ENCODE measurements at regions not wholly inside any gene's neighbourhood (a gene's known extent, or its start where the extent isn't known, plus 50 kb on each side); places are given as distances from the start of the nearest gene placed in this dataset.
"Not testable (repeated sequence)": the region's sequence is repeated elsewhere in the genome, so short reads cannot be mapped to it uniquely, and the experiment has no call there.

GRCh38 chr7:38331853-38332595 is 58.6 kb upstream of the TARP start:
- not testable (repeated sequence) for H3K4me3 ChIP-seq (ENCODE audit: control insufficient read depth, low read depth, low read length); DNase-seq (ENCODE audit: low read depth)

GRCh38 chr7:38330861-38331621 is 57.6 kb upstream of the TARP start:
- H3K4me3 ChIP-seq (ENCODE audit: control insufficient read depth, low read depth, low read length), result no peak overlapping the region
- peak; percentile 12 for TF ChIP-seq CTCF (IDR thresholded peaks at IDR 0.05; ENCODE audit: control insufficient read depth, insufficient read depth, low read depth, low read length, missing control alignments)
- no peak for DNase-seq (ENCODE audit: low read depth)

GRCh38 chr7:38330039-38330438 is 56.6 kb upstream of the TARP start:
- H3K4me3 ChIP-seq (ENCODE audit: control insufficient read depth, low read depth, low read length), result no peak overlapping the region
- no peak for DNase-seq (ENCODE audit: low read depth)
- no peak for TF ChIP-seq CTCF (IDR thresholded peaks at IDR 0.05; ENCODE audit: control insufficient read depth, insufficient read depth, low read depth, low read length, missing control alignments)

- H3K4me3 ChIP-seq (ENCODE audit: control insufficient read depth, low read depth, low read length), result no peak overlapping the region
- no peak for DNase-seq (ENCODE audit: low read depth)
- TF ChIP-seq CTCF (IDR thresholded peaks at IDR 0.05; ENCODE audit: control insufficient read depth, insufficient read depth, low read depth, low read length, missing control alignments), result no peak
Observed at GRCh38 chr7:38329340-38329739, 55.9 kb upstream of the TARP start.

- no peak overlapping the region for H3K4me3 ChIP-seq (ENCODE audit: control insufficient read depth, low read depth, low read length)
- TF ChIP-seq CTCF (IDR thresholded peaks at IDR 0.05; ENCODE audit: control insufficient read depth, insufficient read depth, low read depth, low read length, missing control alignments), result no peak
- no peak for DNase-seq (ENCODE audit: low read depth)
Observed at GRCh38 chr7:38328814-38329213, 55.4 kb upstream of the TARP start.

- no peak for DNase-seq (ENCODE audit: low read depth)
- H3K4me3 ChIP-seq (ENCODE audit: control insufficient read depth, low read depth, low read length), result no peak overlapping the region
- TF ChIP-seq CTCF (IDR thresholded peaks at IDR 0.05; ENCODE audit: control insufficient read depth, insufficient read depth, low read depth, low read length, missing control alignments), result no peak
Observed at GRCh38 chr7:38327637-38328036, 54.2 kb upstream of the TARP start.
